Stimulated activated effector memory CD8-positive, alpha-beta T cell treated with anti-CD3 and anti-CD28 coated beads, Interleukin-12 subunit alpha, Interleukin-12 subunit beta, amount 100 ng/mL, for 72 hours (primary cell): ENCODE measurements at regions not wholly inside any gene's neighbourhood (a gene's known extent, or its start where the extent isn't known, plus 50 kb on each side); places are given as distances from the start of the nearest gene placed in this dataset.
A peak's percentile ranks its signal among the peaks of the same experiment; 100 is the strongest.
"Not testable (repeated sequence)": the region's sequence is repeated elsewhere in the genome, so short reads cannot be mapped to it uniquely, and the experiment has no call there.

Experiments used
- ATAC-seq: fragments of 150-1000 bp; cut with Tn5 transposase; 2 replicates; pipeline ENCODE4 v1.10.0; 2021
- DNase-seq, 2 donors: peaks; one replicate each; pipeline ENCODE4 v3.0.0; 2021 to 2022; ENCODE audit warnings: low spot score in 2 of 2
- H3K27ac Mint-ChIP-seq: one replicate; pipeline ENCODE4 v1.8.0; 2022; ENCODE audit warnings: mild to moderate bottlenecking, mixed read lengths
- H3K36me3 Mint-ChIP-seq: one replicate; pipeline ENCODE4 v1.8.0; 2022; ENCODE audit warnings: mild to moderate bottlenecking, mixed read lengths
- H3K4me1 Mint-ChIP-seq: one replicate; pipeline ENCODE4 v1.8.0; 2022; ENCODE audit warnings: mixed read lengths
- H3K4me3 Mint-ChIP-seq: one replicate; pipeline ENCODE4 v1.8.0; 2022; ENCODE audit warnings: mild to moderate bottlenecking, mixed read lengths
- H3K9me3 Mint-ChIP-seq: one replicate; pipeline ENCODE4 v1.8.0; 2022; ENCODE audit warnings: mixed read lengths

GRCh38 chr5:7305000-7305674 is 90.8 kb upstream of the ADCY2 start:
- H3K36me3 Mint-ChIP-seq, H3K4me1 Mint-ChIP-seq, H3K27ac Mint-ChIP-seq, H3K4me3 Mint-ChIP-seq, DNase-seq, H3K9me3 Mint-ChIP-seq: not testable (repeated sequence)
- peak; percentile 40 for ATAC-seq

GRCh38 chr5:7306556-7306955 is 89.4 kb upstream of the ADCY2 start:
- H3K4me1 Mint-ChIP-seq, H3K27ac Mint-ChIP-seq, H3K9me3 Mint-ChIP-seq, ATAC-seq, DNase-seq, H3K4me3 Mint-ChIP-seq, H3K36me3 Mint-ChIP-seq: not testable (repeated sequence)

GRCh38 chr5:7307709-7308108 is 88.2 kb upstream of the ADCY2 start:
- H3K36me3 Mint-ChIP-seq, H3K4me1 Mint-ChIP-seq, ATAC-seq, H3K27ac Mint-ChIP-seq, H3K4me3 Mint-ChIP-seq, DNase-seq, H3K9me3 Mint-ChIP-seq: not testable (repeated sequence)

- not testable (repeated sequence) for H3K36me3 Mint-ChIP-seq, ATAC-seq, DNase-seq, H3K27ac Mint-ChIP-seq, H3K4me3 Mint-ChIP-seq, H3K9me3 Mint-ChIP-seq, H3K4me1 Mint-ChIP-seq
Measured at GRCh38 chr5:7309715-7310114, 86.2 kb upstream of the ADCY2 start.

GRCh38 chr5:7310656-7311055 is 85.3 kb upstream of the ADCY2 start:
- not testable (repeated sequence) for H3K27ac Mint-ChIP-seq, ATAC-seq, H3K36me3 Mint-ChIP-seq, H3K9me3 Mint-ChIP-seq, H3K4me3 Mint-ChIP-seq, DNase-seq, H3K4me1 Mint-ChIP-seq

- ATAC-seq (no peak), DNase-seq (no peak)
- Mint-ChIP-seq H3K27ac (no peak overlapping the region), H3K4me3 (no peak overlapping the region), H3K9me3 (peaks cover 9% of the 10 kb centered on the region), H3K36me3 (no peaks in the 10 kb centered on the region), H3K4me1 (no peaks in the 10 kb centered on the region)
Measured at GRCh38 chr5:7315118-7315517, 80.8 kb upstream of the ADCY2 start.

- no peaks in the 10 kb centered on the region for H3K4me1 Mint-ChIP-seq
- H3K9me3 Mint-ChIP-seq = peaks cover 9% of the 10 kb centered on the region
- H3K4me3 Mint-ChIP-seq = no peak overlapping the region
- H3K36me3 Mint-ChIP-seq = no peaks in the 10 kb centered on the region
- no peak overlapping the region for H3K27ac Mint-ChIP-seq
- ATAC-seq (no peak), DNase-seq (no peak)
Measured at GRCh38 chr5:7317751-7318150, 78.2 kb upstream of the ADCY2 start.

- DNase-seq = no peak
- H3K9me3 Mint-ChIP-seq = peaks cover 3% of the 10 kb centered on the region
- H3K27ac Mint-ChIP-seq = no peak overlapping the region
- no peaks in the 10 kb centered on the region for H3K36me3 Mint-ChIP-seq
- ATAC-seq = no peak
- no peak overlapping the region for H3K4me3 Mint-ChIP-seq
- H3K4me1 Mint-ChIP-seq = no peaks in the 10 kb centered on the region
Measured at GRCh38 chr5:7320701-7321301, 75.1 kb upstream of the ADCY2 start.

GRCh38 chr5:7321724-7322123 is 74.2 kb upstream of the ADCY2 start:
- Mint-ChIP-seq H3K27ac (no peak overlapping the region), H3K4me1 (no peaks in the 10 kb centered on the region), H3K9me3 (peaks cover 3% of the 10 kb centered on the region), H3K4me3 (no peak overlapping the region), H3K36me3 (no peaks in the 10 kb centered on the region)
- ATAC-seq = no peak
- DNase-seq = no peak

GRCh38 chr5:7324919-7325318 is 71.0 kb upstream of the ADCY2 start:
- Mint-ChIP-seq H3K9me3 (no peaks in the 10 kb centered on the region), H3K4me1 (no peaks in the 10 kb centered on the region), H3K36me3 (no peaks in the 10 kb centered on the region), H3K27ac (no peak overlapping the region), H3K4me3 (no peak overlapping the region)
- DNase-seq (no peak), ATAC-seq (no peak)

GRCh38 chr5:7325975-7326913 is 69.7 kb upstream of the ADCY2 start:
- H3K36me3 Mint-ChIP-seq = no peaks in the 10 kb centered on the region
- no peaks in the 10 kb centered on the region for H3K9me3 Mint-ChIP-seq
- H3K27ac Mint-ChIP-seq = no peak overlapping the region
- ATAC-seq = no peak
- no peak for DNase-seq
- H3K4me3 Mint-ChIP-seq = no peak overlapping the region
- H3K4me1 Mint-ChIP-seq = no peaks in the 10 kb centered on the region

GRCh38 chr5:7329141-7329540 is 66.8 kb upstream of the ADCY2 start:
- DNase-seq (no peak), ATAC-seq (no peak)
- Mint-ChIP-seq H3K36me3 (no peaks in the 10 kb centered on the region), H3K9me3 (peaks cover 5% of the 10 kb centered on the region), H3K27ac (no peak overlapping the region), H3K4me3 (no peak overlapping the region), H3K4me1 (no peaks in the 10 kb centered on the region)

GRCh38 chr5:7329712-7330111 is 66.2 kb upstream of the ADCY2 start:
- DNase-seq (no peak), ATAC-seq (no peak)
- no peaks in the 10 kb centered on the region for H3K4me1 Mint-ChIP-seq
- H3K27ac Mint-ChIP-seq = no peak overlapping the region
- H3K36me3 Mint-ChIP-seq = no peaks in the 10 kb centered on the region
- H3K4me3 Mint-ChIP-seq = no peak overlapping the region
- H3K9me3 Mint-ChIP-seq = peaks cover 5% of the 10 kb centered on the region

GRCh38 chr5:7330256-7330655 is 65.7 kb upstream of the ADCY2 start:
- Mint-ChIP-seq H3K36me3 (no peaks in the 10 kb centered on the region), H3K4me3 (no peak overlapping the region), H3K9me3 (peaks cover 5% of the 10 kb centered on the region), H3K4me1 (no peaks in the 10 kb centered on the region), H3K27ac (no peak overlapping the region)
- DNase-seq (no peak), ATAC-seq (no peak)

GRCh38 chr5:7331131-7331530 is 64.8 kb upstream of the ADCY2 start:
- peaks cover 6% of the 10 kb centered on the region for H3K9me3 Mint-ChIP-seq
- no peak overlapping the region for H3K4me3 Mint-ChIP-seq
- H3K36me3 Mint-ChIP-seq = no peaks in the 10 kb centered on the region
- DNase-seq (no peak), ATAC-seq (no peak)
- H3K27ac Mint-ChIP-seq = no peak overlapping the region
- no peaks in the 10 kb centered on the region for H3K4me1 Mint-ChIP-seq
